ENCODE measurements at regions not wholly inside any gene's neighbourhood (a gene's known extent, or its start where the extent isn't known, plus 50 kb on each side); places are given as distances from the start of the nearest gene placed in this dataset.

- no peak for DNase-seq
Measured at GRCh38 chr17:15108992-15109391, 156.1 kb downstream of the PMP22 start.

GRCh38 chr17:15106540-15106939 is 158.6 kb downstream of the PMP22 start:
- no peak for DNase-seq

GRCh38 chr17:15103785-15104184 is 161.3 kb downstream of the PMP22 start:
- DNase-seq: no peak

- no peak for DNase-seq
Measured at GRCh38 chr17:15101175-15101574, 164.0 kb downstream of the PMP22 start.

- no peak for DNase-seq
Measured at GRCh38 chr17:15096511-15096910, 168.6 kb downstream of the PMP22 start.

- no peak for DNase-seq
Measured at GRCh38 chr17:15095935-15096334, 169.2 kb downstream of the PMP22 start.

GRCh38 chr17:15092762-15093161 is 172.4 kb downstream of the PMP22 start:
- no peak for DNase-seq

- no peak for DNase-seq
Measured at GRCh38 chr17:15092261-15092660, 172.9 kb downstream of the PMP22 start.

- DNase-seq: no peak
Measured at GRCh38 chr17:15091825-15092224, 173.3 kb downstream of the PMP22 start.

GRCh38 chr17:15090533-15090932 is 174.6 kb downstream of the PMP22 start:
- no peak for DNase-seq

- no peak for DNase-seq
Measured at GRCh38 chr17:15087946-15088345, 177.2 kb downstream of the PMP22 start.

- no peak for DNase-seq
Measured at GRCh38 chr17:15086776-15087295, 178.3 kb downstream of the PMP22 start.

- no peak for DNase-seq
Measured at GRCh38 chr17:15085890-15086677, 179.0 kb downstream of the PMP22 start.

GRCh38 chr17:15083225-15083624 is 181.9 kb downstream of the PMP22 start:
- no peak for DNase-seq

GRCh38 chr17:15081008-15081407 is 184.1 kb downstream of the PMP22 start:
- DNase-seq: no peak

GRCh38 chr17:15078570-15078969 is 186.6 kb downstream of the PMP22 start:
- DNase-seq: no peak

GRCh38 chr17:15076991-15077663 is 188.0 kb downstream of the PMP22 start:
- no peak for DNase-seq

GRCh38 chr17:15051933-15052332 is 213.2 kb downstream of the PMP22 start:
- DNase-seq: no peak

GRCh38 chr17:15049795-15050160 is 215.3 kb downstream of the PMP22 start:
- DNase-seq: no peak

- no peak for DNase-seq
Measured at GRCh38 chr17:15048933-15049794, 216.0 kb downstream of the PMP22 start.

- no peak for DNase-seq
Measured at GRCh38 chr17:15048381-15048780, 216.7 kb downstream of the PMP22 start.

- DNase-seq: no peak
Measured at GRCh38 chr17:15042311-15042710, 222.8 kb downstream of the PMP22 start.

- DNase-seq: no peak
Measured at GRCh38 chr17:15039366-15039765, 225.8 kb downstream of the PMP22 start.
